ENCODE measurements at regions not wholly inside any gene's neighbourhood (a gene's known extent, or its start where the extent isn't known, plus 50 kb on each side); places are given as distances from the start of the nearest gene placed in this dataset.

GRCh38 chr17:68101075-68101986 is 65.8 kb downstream of the KPNA2 start:
- no peaks in the 10 kb centered on the region; the same call in 1 of the 2 replicates for H3F3A ChIP-seq (ENCODE audit: insufficient read depth, low read length)
- peak overlapping the region; percentile 72 for H3K27ac ChIP-seq (ENCODE audit: low read depth, low read length, poor library complexity, severe bottlenecking)
- no peaks in the 10 kb centered on the region for H3K9me3 ChIP-seq (ENCODE audit: low read length)
- TF ChIP-seq EZH2 (IDR thresholded peaks at IDR 0.05; ENCODE audit: borderline replicate concordance, low read length), result no peak
- TF ChIP-seq CTCF (IDR thresholded peaks at IDR 0.05; ENCODE audit: low read length), result no peak
- peak overlapping the region; percentile 30 for H2AFZ ChIP-seq (ENCODE audit: low read length)
- peak overlapping the region; percentile 83 for H3K4me2 ChIP-seq (ENCODE audit: low read length)
- H3K27me3 ChIP-seq (ENCODE audit: insufficient read depth, low read length), result no peaks in the 10 kb centered on the region
- peak overlapping the region; percentile 99 for H3K4me3 ChIP-seq (ENCODE audit: low read depth, low read length, poor library complexity, severe bottlenecking)
- H3K36me3 ChIP-seq (ENCODE audit: insufficient read depth, low read length), result no peaks in the 10 kb centered on the region; the same call in 1 of the 2 replicates
- H3K9ac ChIP-seq (ENCODE audit: low read length), result peak overlapping the region; percentile 95
- H3K4me1 ChIP-seq (ENCODE audit: insufficient read depth, low read length, severe bottlenecking), result peaks cover 24% of the 10 kb centered on the region
- H4K20me1 ChIP-seq (ENCODE audit: insufficient read depth, low read length), result no peaks in the 10 kb centered on the region
- H3K9me2 ChIP-seq (ENCODE audit: low read depth, low read length), result no peaks in the 10 kb centered on the region
- H3K79me2 ChIP-seq (ENCODE audit: insufficient read depth, low read length), result peaks cover 15% of the 10 kb centered on the region

- H2AFZ ChIP-seq (ENCODE audit: low read length), result no peak overlapping the region; the same call in 1 of the 2 replicates
- TF ChIP-seq CTCF (IDR thresholded peaks at IDR 0.05; ENCODE audit: low read length) (no peak), EZH2 (IDR thresholded peaks at IDR 0.05; ENCODE audit: borderline replicate concordance, low read length) (no peak)
- H3K4me2 ChIP-seq (ENCODE audit: low read length), result peak overlapping the region; percentile 83
- peaks cover 21% of the 10 kb centered on the region for H3K79me2 ChIP-seq (ENCODE audit: insufficient read depth, low read length)
- peak overlapping the region; percentile 72 for H3K27ac ChIP-seq (ENCODE audit: low read depth, low read length, poor library complexity, severe bottlenecking)
- no peaks in the 10 kb centered on the region for H3K9me3 ChIP-seq (ENCODE audit: low read length)
- H3K4me1 ChIP-seq (ENCODE audit: insufficient read depth, low read length, severe bottlenecking), result peaks cover 24% of the 10 kb centered on the region
- H3K4me3 ChIP-seq (ENCODE audit: low read depth, low read length, poor library complexity, severe bottlenecking), result peak overlapping the region; percentile 99
- no peaks in the 10 kb centered on the region for H4K20me1 ChIP-seq (ENCODE audit: insufficient read depth, low read length)
- H3K9ac ChIP-seq (ENCODE audit: low read length), result peak overlapping the region; percentile 95
- H3K36me3 ChIP-seq (ENCODE audit: insufficient read depth, low read length), result peaks cover 3% of the 10 kb centered on the region
- no peaks in the 10 kb centered on the region; the same call in 1 of the 2 replicates for H3F3A ChIP-seq (ENCODE audit: insufficient read depth, low read length)
- no peaks in the 10 kb centered on the region for H3K9me2 ChIP-seq (ENCODE audit: low read depth, low read length)
- no peaks in the 10 kb centered on the region for H3K27me3 ChIP-seq (ENCODE audit: insufficient read depth, low read length)
These were observed 66.4 kb downstream of the KPNA2 start for GRCh38 chr17:68101987-68102314.

- peaks cover 24% of the 10 kb centered on the region for H3K4me1 ChIP-seq (ENCODE audit: insufficient read depth, low read length, severe bottlenecking)
- peaks cover 25% of the 10 kb centered on the region for H3K79me2 ChIP-seq (ENCODE audit: insufficient read depth, low read length)
- no peaks in the 10 kb centered on the region; the same call in 1 of the 2 replicates for H3F3A ChIP-seq (ENCODE audit: insufficient read depth, low read length)
- H3K9me3 ChIP-seq (ENCODE audit: low read length), result 0 out of 2 replicates have a peak, but pooled peaks cover 2% of the 10 kb centered on the region
- H3K9me2 ChIP-seq (ENCODE audit: low read depth, low read length), result no peaks in the 10 kb centered on the region
- peak overlapping the region; percentile 83 for H3K4me2 ChIP-seq (ENCODE audit: low read length)
- H3K36me3 ChIP-seq (ENCODE audit: insufficient read depth, low read length), result peaks cover 7% of the 10 kb centered on the region
- H2AFZ ChIP-seq (ENCODE audit: low read length), result no peak overlapping the region
- TF ChIP-seq CTCF (IDR thresholded peaks at IDR 0.05; ENCODE audit: low read length) (no peak), EZH2 (IDR thresholded peaks at IDR 0.05; ENCODE audit: borderline replicate concordance, low read length) (no peak)
- H3K4me3 ChIP-seq (ENCODE audit: low read depth, low read length, poor library complexity, severe bottlenecking), result peak overlapping the region; percentile 99
- H4K20me1 ChIP-seq (ENCODE audit: insufficient read depth, low read length), result no peaks in the 10 kb centered on the region
- no peaks in the 10 kb centered on the region for H3K27me3 ChIP-seq (ENCODE audit: insufficient read depth, low read length)
- peak overlapping the region; percentile 72 for H3K27ac ChIP-seq (ENCODE audit: low read depth, low read length, poor library complexity, severe bottlenecking)
- H3K9ac ChIP-seq (ENCODE audit: low read length), result peak overlapping the region; percentile 95
These were observed 66.8 kb downstream of the KPNA2 start for GRCh38 chr17:68102318-68102758.

All from OCI-LY1 (cell line).